ENCODE measurements at regions not wholly inside any gene's neighbourhood (a gene's known extent, or its start where the extent isn't known, plus 50 kb on each side); places are given as distances from the start of the nearest gene placed in this dataset.

GRCh38 chr5:136615251-136616119, 250.1 kb upstream of the TRPC7 start:
- TF ChIP-seq BACH2 (CRISPR knock-in tag; IDR thresholded peaks at IDR 0.05; ENCODE audit: borderline replicate concordance) (no peak), TOX (CRISPR knock-in tag; IDR thresholded peaks at IDR 0.05; ENCODE audit: borderline replicate concordance) (no peak), POU6F1 (CRISPR knock-in tag; IDR thresholded peaks at IDR 0.05; ENCODE audit: borderline replicate concordance, low read depth) (no peak), ZFP3 (CRISPR knock-in tag; IDR thresholded peaks at IDR 0.05) (no peak), CSDC2 (CRISPR knock-in tag; IDR thresholded peaks at IDR 0.05) (no peak), RARB (CRISPR knock-in tag; IDR thresholded peaks at IDR 0.05) (no peak), ZNF565 (CRISPR knock-in tag; conservative IDR thresholded peaks at IDR 0.05; ENCODE audit: low read depth) (no peak), ZC3H10 (CRISPR knock-in tag; IDR thresholded peaks at IDR 0.05) (no peak), PPARA (CRISPR knock-in tag; IDR thresholded peaks at IDR 0.05; ENCODE audit: borderline replicate concordance) (no peak)
- TF ChIP-seq, protein P1, sequence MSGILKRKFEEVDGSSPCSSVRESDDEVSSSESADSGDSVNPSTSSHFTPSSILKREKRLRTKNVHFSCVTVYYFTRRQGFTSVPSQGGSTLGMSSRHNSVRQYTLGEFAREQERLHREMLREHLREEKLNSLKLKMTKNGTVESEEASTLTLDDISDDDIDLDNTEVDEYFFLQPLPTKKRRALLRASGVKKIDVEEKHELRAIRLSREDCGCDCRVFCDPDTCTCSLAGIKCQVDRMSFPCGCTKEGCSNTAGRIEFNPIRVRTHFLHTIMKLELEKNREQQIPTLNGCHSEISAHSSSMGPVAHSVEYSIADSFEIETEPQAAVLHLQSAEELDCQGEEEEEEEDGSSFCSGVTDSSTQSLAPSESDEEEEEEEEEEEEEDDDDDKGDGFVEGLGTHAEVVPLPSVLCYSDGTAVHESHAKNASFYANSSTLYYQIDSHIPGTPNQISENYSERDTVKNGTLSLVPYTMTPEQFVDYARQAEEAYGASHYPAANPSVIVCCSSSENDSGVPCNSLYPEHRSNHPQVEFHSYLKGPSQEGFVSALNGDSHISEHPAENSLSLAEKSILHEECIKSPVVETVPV (CRISPR knock-in tag; IDR thresholded peaks at IDR 0.05), result no peak

Measured in SK-N-SH treated with all-trans-retinoic acid at 6 μM for 48 hours (cell line).